OCI-LY7 (cell line): ENCODE measurements at regions not wholly inside any gene's neighbourhood (a gene's known extent, or its start where the extent isn't known, plus 50 kb on each side); places are given as distances from the start of the nearest gene placed in this dataset.

Source experiments
- EZH2phosphoT487 ChIP-seq: fragments of 200-600 bp; sonication (generic); IDR thresholded peaks from 2 replicates; pipeline ENCODE4 v1.6.1; 2018; ENCODE audit warnings: low read depth, borderline replicate concordance, mild to moderate bottlenecking, mixed run types, antibody characterized with exemption, low read length, moderate library complexity, mixed read lengths
- TF ChIP-seq, protein P1 (sequence below): fragments of 200-600 bp; sonication (generic); conservative IDR thresholded peaks from 2 replicates; pipeline ENCODE4 v1.5.1; 2014; ENCODE audit warnings: mild to moderate bottlenecking, antibody characterized with exemption, low read length, moderate library complexity, mixed read lengths

DNA sequence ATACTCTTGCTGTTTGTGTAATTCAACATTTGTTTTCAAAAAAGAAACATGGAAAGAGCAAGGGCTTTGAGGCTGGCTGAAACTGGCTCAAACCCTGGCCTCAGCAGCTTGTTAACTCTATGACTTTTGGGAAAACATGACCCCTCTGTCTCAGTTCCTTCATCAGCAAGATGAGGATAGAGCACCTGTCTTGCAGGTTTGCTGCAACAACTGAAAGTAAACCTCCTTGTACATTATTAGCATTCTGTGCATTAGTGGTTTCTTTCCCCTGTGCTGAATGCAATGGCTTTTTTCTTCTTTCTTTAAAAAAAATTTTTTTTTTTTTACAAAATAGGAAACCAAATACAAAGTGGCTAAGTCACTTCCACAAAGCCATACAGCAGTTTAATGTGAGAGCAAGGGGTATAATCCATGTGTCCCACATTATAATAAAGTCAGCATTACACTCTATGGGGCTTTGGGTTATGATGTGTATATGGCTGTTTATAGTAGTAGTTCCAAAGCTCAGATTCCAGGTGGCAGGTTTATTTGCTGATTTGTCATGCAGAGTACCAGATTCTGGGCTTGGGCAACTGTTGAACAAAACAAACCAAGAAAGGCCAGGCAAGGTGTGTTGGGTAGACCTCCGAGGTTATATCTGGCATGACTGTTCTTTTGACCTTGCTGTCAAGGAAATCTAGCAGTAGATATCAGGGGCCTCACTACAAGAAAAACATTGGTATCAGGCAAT is 194.5 kb upstream of the CNOT2 start:
- TF ChIP-seq, protein P1, sequence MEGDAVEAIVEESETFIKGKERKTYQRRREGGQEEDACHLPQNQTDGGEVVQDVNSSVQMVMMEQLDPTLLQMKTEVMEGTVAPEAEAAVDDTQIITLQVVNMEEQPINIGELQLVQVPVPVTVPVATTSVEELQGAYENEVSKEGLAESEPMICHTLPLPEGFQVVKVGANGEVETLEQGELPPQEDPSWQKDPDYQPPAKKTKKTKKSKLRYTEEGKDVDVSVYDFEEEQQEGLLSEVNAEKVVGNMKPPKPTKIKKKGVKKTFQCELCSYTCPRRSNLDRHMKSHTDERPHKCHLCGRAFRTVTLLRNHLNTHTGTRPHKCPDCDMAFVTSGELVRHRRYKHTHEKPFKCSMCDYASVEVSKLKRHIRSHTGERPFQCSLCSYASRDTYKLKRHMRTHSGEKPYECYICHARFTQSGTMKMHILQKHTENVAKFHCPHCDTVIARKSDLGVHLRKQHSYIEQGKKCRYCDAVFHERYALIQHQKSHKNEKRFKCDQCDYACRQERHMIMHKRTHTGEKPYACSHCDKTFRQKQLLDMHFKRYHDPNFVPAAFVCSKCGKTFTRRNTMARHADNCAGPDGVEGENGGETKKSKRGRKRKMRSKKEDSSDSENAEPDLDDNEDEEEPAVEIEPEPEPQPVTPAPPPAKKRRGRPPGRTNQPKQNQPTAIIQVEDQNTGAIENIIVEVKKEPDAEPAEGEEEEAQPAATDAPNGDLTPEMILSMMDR: no peak
- no peak for TF ChIP-seq EZH2phosphoT487
